Adrenal gland (tissue), 5 donors: ENCODE measurements at regions not wholly inside any gene's neighbourhood (a gene's known extent, or its start where the extent isn't known, plus 50 kb on each side); places are given as distances from the start of the nearest gene placed in this dataset.

Experiments
- POLR2A ChIP-seq, 2 donors: fragments of 450-650 bp; IDR thresholded peaks; one replicate each; pipeline ENCODE4 v1.6.1; 2017; ENCODE audit warnings: antibody characterized with exemption in 2 of 2, mild to moderate bottlenecking in 2 of 2, moderate library complexity in 1 of 2
- TF ChIP-seq, protein P1 (sequence below), 6 experiments: fragments of 450-650 bp in 4 of 6; fragments of 200-600 bp in 2 of 6; sonication (generic) in 1 of 6; IDR thresholded peaks; 1 replicate in 5 of 6; 2 replicates in 1 of 6; pipeline versions ENCODE4 v1.5.1 to v1.8.0; 2016 to 2021; ENCODE audit warnings: antibody characterized with exemption in 6 of 6, mild to moderate bottlenecking in 2 of 6, moderate library complexity in 1 of 6
- donor health status: DM: no; HTN: no; CAD: no.

DNA sequence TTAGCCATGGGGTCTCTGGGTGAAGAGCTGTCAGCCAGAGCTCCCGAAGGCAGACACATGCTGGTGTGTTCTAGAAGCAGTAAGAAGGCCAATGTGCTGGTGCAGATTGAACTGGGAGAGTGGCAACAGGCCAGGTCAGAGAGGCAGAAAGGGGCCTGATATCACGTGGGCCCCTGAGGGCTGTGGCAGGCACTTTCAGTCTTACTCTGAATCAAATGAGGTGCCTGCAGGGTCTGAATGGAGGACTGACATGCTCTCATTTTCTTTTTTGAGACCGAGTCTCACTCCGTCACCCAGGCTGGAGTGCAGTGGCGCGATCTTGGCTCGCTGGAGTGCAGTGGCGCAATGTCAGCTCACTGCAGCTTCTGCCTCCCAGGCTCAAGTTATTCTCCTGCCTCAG lies 293.8 kb downstream of the ABCC12 start:
- TF ChIP-seq, protein P1, sequence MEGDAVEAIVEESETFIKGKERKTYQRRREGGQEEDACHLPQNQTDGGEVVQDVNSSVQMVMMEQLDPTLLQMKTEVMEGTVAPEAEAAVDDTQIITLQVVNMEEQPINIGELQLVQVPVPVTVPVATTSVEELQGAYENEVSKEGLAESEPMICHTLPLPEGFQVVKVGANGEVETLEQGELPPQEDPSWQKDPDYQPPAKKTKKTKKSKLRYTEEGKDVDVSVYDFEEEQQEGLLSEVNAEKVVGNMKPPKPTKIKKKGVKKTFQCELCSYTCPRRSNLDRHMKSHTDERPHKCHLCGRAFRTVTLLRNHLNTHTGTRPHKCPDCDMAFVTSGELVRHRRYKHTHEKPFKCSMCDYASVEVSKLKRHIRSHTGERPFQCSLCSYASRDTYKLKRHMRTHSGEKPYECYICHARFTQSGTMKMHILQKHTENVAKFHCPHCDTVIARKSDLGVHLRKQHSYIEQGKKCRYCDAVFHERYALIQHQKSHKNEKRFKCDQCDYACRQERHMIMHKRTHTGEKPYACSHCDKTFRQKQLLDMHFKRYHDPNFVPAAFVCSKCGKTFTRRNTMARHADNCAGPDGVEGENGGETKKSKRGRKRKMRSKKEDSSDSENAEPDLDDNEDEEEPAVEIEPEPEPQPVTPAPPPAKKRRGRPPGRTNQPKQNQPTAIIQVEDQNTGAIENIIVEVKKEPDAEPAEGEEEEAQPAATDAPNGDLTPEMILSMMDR (IDR thresholded peaks at IDR 0.05), result no peak
- TF ChIP-seq POLR2A (IDR thresholded peaks at IDR 0.05), result no peak
